Gastroesophageal sphincter (tissue), 4 donors: ENCODE measurements at regions not wholly inside any gene's neighbourhood (a gene's known extent, or its start where the extent isn't known, plus 50 kb on each side); places are given as distances from the start of the nearest gene placed in this dataset.

Experiments used
- ATAC-seq: fragments of 150-250 bp; one replicate; pipeline ENCODE4 v1.9.1; 2016; ENCODE audit warnings: mild to moderate bottlenecking, moderate library complexity
- H3K27ac ChIP-seq, 4 donors: fragments of 200-600 bp; sonication (generic) in 3 of 4; 1 replicate in 3 of 4; 2 replicates in 1 of 4; pipeline ENCODE4 v1.5.1; 2016 to 2019
- H3K27me3 ChIP-seq: fragments of 200-600 bp; sonication (generic); one replicate; pipeline ENCODE4 v1.5.1; 2019
- H3K36me3 ChIP-seq, 2 donors: fragments of 200-600 bp; sonication (generic); one replicate each; pipeline ENCODE4 v1.5.1; 2019; ENCODE audit warnings: control low read depth in 1 of 2
- H3K4me1 ChIP-seq, 3 donors: fragments of 200-600 bp; sonication (generic); 1 replicate in 2 of 3; 2 replicates in 1 of 3; pipeline ENCODE4 v1.5.1; 2016 to 2019; ENCODE audit warnings: control low read depth in 2 of 3
- H3K4me3 ChIP-seq, 2 donors: fragments of 200-600 bp; sonication (generic); one replicate each; pipeline ENCODE4 v1.5.1; 2019; ENCODE audit warnings: mild to moderate bottlenecking in 1 of 2, moderate library complexity in 1 of 2
- H3K9me3 ChIP-seq, 3 donors: fragments of 200-600 bp; sonication (generic); one replicate each; pipeline ENCODE4 v1.5.1; 2017 to 2019; ENCODE audit warnings: control low read depth in 2 of 3
- EP300 ChIP-seq: sonication (generic); formaldehyde crosslinking; IDR thresholded peaks from one replicate; pipeline ENCODE4 v1.6.1; 2017; ENCODE audit warnings: antibody characterized with exemption, mild to moderate bottlenecking
- POLR2A ChIP-seq, 2 donors: fragments of 450-650 bp; IDR thresholded peaks; one replicate each; pipeline ENCODE4 v1.6.1; 2017; ENCODE audit warnings: antibody characterized with exemption in 2 of 2, mild to moderate bottlenecking in 2 of 2, moderate library complexity in 1 of 2
- POLR2AphosphoS5 ChIP-seq: sonication (generic); formaldehyde crosslinking; IDR thresholded peaks from one replicate; pipeline ENCODE4 v1.6.1; 2017; ENCODE audit warnings: antibody characterized with exemption
- WGBS, 2 donors: methylation state at CpG; one replicate each; pipeline ENCODE4 v1.1.5; 2018; ENCODE audit warnings: low coverage in 1 of 2; 5-methylcytosine and 5-hydroxymethylcytosine counted together
- TF ChIP-seq, protein P1 (sequence below), 4 experiments: fragments of 200-600 bp in 2 of 4; fragments of 450-650 bp in 2 of 4; sonication (generic) in 1 of 4; IDR thresholded peaks; one replicate each; pipeline ENCODE4 v1.5.1; 2017 to 2019; ENCODE audit warnings: antibody characterized with exemption in 4 of 4, mild to moderate bottlenecking in 2 of 4, moderate library complexity in 2 of 4

DNA sequence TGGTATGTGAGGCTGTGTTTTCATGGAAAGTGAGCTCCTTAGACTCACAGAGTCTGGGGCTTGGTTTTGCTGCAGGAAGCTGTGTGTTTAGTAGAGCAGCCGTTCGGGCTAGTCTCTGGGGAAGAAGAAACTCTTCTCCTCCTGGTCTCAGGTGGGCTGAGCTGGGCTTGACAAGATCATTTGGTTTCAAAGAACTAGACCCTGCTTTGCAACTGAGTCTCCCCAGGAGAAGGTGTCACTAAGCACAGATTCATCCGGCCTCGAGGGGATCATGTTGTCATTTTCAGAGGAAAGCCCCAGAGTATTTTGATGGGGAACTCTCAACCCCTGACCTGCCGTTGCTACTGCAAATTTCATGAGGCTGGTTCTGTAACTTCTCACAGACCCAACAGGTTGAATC is 188.5 kb downstream of the FAM43A start:
- Histone ChIP-seq H3K4me1 (peaks cover 0 to 53% (median 30%) of the 10 kb centered on the region in 3 donors), H3K9me3 (peaks cover 0 to 6% (median 0%) of the 10 kb centered on the region in 3 donors), H3K27ac (no peak overlapping the region), H3K36me3 (no peaks in the 10 kb centered on the region), H3K4me3 (no peak overlapping the region), H3K27me3 (no peaks in the 10 kb centered on the region)
- no peak for ATAC-seq
- 86 to 100% methylated on average over 3 to 5 of the region's 5 CpGs for WGBS, 2 donors
- TF ChIP-seq POLR2AphosphoS5, result no peak
- TF ChIP-seq, protein P1, sequence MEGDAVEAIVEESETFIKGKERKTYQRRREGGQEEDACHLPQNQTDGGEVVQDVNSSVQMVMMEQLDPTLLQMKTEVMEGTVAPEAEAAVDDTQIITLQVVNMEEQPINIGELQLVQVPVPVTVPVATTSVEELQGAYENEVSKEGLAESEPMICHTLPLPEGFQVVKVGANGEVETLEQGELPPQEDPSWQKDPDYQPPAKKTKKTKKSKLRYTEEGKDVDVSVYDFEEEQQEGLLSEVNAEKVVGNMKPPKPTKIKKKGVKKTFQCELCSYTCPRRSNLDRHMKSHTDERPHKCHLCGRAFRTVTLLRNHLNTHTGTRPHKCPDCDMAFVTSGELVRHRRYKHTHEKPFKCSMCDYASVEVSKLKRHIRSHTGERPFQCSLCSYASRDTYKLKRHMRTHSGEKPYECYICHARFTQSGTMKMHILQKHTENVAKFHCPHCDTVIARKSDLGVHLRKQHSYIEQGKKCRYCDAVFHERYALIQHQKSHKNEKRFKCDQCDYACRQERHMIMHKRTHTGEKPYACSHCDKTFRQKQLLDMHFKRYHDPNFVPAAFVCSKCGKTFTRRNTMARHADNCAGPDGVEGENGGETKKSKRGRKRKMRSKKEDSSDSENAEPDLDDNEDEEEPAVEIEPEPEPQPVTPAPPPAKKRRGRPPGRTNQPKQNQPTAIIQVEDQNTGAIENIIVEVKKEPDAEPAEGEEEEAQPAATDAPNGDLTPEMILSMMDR (IDR thresholded peaks at IDR 0.05), result no peak
- TF ChIP-seq EP300, result no peak
- TF ChIP-seq POLR2A (IDR thresholded peaks at IDR 0.05), result no peak

DNA sequence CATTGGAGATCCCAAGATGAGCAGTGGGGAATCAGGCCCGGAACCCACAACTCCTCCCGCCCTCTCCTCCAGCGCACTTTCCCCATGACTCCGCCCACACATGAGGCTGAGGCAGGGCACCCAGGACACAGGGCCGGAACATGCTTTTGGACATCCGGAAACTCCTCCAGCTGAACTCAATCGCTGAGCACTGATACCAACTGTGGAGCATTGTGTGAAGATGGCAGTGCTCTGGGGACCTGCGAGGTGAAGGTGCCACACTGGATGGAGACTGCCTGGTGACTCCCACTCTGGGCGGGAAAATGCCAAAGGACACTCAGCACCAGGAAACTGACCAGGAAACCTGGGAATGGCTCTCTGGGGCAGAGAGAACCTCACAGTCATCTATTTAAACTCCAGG is 189.1 kb downstream of the FAM43A start:
- Histone ChIP-seq H3K27me3 (no peaks in the 10 kb centered on the region), H3K4me3 (no peak overlapping the region), H3K36me3 (no peaks in the 10 kb centered on the region), H3K27ac (no peak overlapping the region), H3K9me3 (peaks cover 0 to 5% (median 0%) of the 10 kb centered on the region in 3 donors), H3K4me1 (peaks cover 0 to 59% (median 34%) of the 10 kb centered on the region in 3 donors)
- TF ChIP-seq, protein P1 (IDR thresholded peaks at IDR 0.05), result no peak
- TF ChIP-seq POLR2AphosphoS5 (no peak), EP300 (no peak), POLR2A (IDR thresholded peaks at IDR 0.05) (no peak)
- 90% methylated on average over 2 of the region's 9 CpGs for WGBS, 2 donors
- ATAC-seq, result no peak

DNA sequence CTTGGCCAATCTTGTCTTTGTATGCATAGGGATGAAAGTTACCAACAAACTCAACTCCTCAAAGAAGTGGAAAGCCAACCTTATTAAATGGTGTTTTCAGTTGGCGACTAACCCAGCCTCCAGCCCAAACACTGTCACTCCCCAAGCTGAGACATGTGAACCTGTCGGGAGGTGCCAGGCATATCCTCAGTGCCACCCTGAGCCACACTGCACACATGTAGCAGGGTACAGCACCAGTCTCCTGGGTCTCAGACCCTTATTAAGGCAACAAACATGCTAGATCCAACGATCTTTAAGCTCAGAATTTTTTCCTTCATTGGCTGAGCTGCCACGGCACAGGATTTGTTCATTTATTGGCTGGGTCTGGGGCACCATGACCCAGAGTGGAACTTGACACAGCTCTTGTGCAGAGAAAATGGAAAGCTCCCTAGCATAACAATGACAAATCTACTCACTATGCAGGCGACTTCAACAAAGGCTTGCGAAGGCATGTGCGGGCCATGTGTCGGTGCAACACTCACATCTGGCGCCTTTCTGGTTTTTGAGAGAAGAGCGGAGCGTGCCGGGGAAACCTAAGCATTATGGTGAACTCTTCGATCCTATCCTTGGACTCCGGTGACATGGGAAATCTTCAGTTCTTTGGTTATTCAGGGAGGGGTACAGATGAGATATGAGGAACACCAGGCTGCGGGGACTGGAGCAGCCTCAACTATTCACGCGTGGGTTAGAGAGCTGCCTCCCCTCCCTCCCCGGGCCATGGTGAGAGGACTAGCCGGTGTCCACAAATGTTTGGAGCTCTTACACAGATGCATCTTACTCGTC is 190.1 kb downstream of the FAM43A start:
- Histone ChIP-seq H3K9me3 (no peaks in the 10 kb centered on the region), H3K4me3 (no peak overlapping the region), H3K36me3 (no peaks in the 10 kb centered on the region), H3K27me3 (no peaks in the 10 kb centered on the region), H3K4me1 (peaks cover 0 to 66% (median 32%) of the 10 kb centered on the region in 3 donors), H3K27ac (no peak overlapping the region)
- TF ChIP-seq POLR2A (IDR thresholded peaks at IDR 0.05) (no peak), EP300 (no peak), POLR2AphosphoS5 (no peak)
- TF ChIP-seq, protein P1 (IDR thresholded peaks at IDR 0.05), result no peak
- ATAC-seq, result no peak
- whole genome bisulfite sequencing, 2 donors, result 87 to 89% methylated on average over 5 to 9 of the region's 20 CpGs

DNA sequence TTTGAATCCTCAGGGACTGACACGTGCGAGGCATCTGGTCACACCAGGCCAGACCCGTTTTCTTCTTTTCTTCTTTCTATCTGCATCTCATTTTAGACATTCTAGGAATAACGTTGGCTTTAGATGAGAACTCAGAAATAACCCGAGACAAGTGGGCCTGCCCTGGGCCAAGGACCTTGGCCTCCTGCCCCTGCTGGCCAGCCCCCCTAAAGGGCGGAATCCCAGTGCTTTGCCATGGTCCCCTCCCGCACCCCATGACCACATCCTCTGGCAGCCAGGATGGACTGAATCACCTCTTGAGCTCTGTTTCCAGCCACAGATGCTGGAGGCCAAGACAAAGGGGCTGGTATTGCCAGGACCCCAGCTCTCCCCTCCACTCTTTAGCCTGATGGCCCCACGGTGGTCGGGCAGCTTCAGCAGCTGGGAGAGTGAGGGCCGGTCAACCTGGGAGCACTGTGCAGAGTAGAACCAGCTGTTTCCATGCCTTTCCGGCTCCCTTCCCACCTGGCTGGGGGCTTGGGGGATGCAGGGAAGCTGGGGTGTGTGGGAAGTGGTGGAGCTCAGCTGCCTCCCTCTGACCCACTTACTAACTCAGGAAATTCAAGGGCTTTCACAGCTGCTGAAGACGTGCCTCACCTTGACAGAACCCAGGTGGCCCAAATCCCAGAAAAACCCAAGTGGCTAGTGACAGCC is 190.9 kb downstream of the FAM43A start:
- H3K27ac ChIP-seq, result peak overlapping the region in 2 of 4 donors; percentile 54 to 55
- H3K4me1 ChIP-seq, result peaks cover 0 to 66% (median 25%) of the 10 kb centered on the region in 3 donors
- TF ChIP-seq POLR2A (IDR thresholded peaks at IDR 0.05) (no peak), POLR2AphosphoS5 (no peak), EP300 (no peak)
- TF ChIP-seq, protein P1 (IDR thresholded peaks at IDR 0.05), result no peak
- H3K36me3 ChIP-seq, result no peaks in the 10 kb centered on the region
- H3K27me3 ChIP-seq, result no peaks in the 10 kb centered on the region
- H3K9me3 ChIP-seq, result no peaks in the 10 kb centered on the region
- 20 to 40% methylated on average over 1 to 2 of the region's 12 CpGs for WGBS, 2 donors
- no peak overlapping the region for H3K4me3 ChIP-seq
- ATAC-seq, result peak; percentile 49
